DMS 273 treated with DMSO at 0.1 percent for 48 hours (cell line): ENCODE measurements at regions not wholly inside any gene's neighbourhood (a gene's known extent, or its start where the extent isn't known, plus 50 kb on each side); places are given as distances from the start of the nearest gene placed in this dataset.
"Not testable (repeated sequence)": the region's sequence is repeated elsewhere in the genome, so short reads cannot be mapped to it uniquely, and the experiment has no call there.

ENCODE experiments used
- DNase-seq: peaks from one replicate; lab custom pipeline; 2025; lab: John Stamatoyannopoulos, UW

DNA sequence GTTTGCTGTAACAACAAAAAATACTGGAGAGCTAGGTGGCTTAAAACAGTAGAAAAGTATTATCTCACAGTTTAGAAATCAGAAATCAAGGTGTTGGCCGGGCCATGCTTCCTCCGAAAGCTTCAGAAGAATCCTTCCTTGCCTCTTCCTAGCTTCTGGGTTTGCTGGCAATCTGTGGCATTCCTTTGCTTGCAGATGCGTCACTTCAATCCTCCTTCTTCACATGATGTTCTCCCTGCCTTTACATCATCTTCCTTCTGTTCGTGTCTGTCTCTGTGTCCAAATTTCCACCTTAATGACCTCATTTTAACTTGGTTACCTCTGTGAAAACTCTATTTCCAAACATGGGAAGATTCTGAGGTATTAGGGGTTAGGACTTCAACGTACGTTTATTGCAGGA is 90.4 kb upstream of the CHD1 start:
- DNase-seq, result no peak

DNA sequence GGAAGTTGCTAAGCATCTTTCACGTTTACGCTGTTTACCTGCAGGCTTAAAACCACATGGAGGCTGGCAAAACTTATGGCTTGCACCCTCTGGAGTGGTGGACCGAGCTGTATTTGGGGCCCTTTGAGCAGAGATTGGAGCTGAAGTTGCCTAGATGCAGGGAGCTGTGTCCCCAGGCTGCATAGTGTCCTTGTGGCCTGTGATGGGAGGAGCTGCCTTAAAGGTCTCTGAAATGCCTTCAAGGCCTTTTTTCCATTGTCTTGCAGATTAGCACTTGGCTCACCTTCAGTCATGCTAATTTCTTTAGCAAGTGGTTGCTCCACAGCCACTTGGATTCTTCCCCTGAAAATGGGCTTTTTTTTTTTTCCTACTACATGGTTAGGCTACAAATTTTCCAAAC is 81.5 kb upstream of the CHD1 start:
- DNase-seq, result no peak

DNA sequence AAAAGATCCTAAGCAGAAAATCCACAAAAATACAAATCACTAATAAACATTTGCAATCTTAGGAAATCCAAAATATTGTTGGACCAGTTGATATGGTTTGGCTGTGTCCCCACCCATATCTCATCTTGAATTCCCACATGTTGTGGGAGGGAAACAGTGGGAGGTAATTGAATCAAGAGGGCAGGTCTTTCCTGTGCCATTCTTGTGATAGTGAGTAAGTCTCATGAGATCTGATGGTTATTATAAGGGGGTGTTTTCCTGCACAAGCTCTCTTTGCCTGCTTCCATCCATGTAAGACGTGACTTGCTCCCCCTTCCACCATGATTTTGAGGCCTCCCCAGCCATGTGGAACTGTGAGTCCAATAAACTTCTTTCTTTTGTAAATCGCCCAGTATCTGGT is 79.2 kb upstream of the CHD1 start:
- not testable (repeated sequence) for DNase-seq

DNA sequence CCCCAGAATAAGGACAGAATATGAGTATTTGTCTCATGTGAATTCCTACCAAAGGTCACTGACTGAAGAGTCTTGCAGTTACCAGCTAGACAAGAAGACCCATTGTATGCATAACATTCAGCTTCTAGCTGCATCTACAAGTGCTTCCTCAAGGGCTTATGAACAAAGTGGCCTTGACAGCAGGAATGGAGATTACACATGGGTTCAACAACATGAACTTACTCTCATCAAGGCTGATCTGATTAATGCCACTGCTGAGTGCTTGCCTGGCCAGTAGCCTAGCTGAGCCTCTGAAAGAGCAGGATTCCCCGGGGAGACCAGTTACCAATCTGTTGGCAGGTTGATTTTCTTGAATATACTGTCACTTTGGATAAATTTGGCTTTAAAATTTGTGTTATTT is 76.7 kb upstream of the CHD1 start:
- DNase-seq, result no peak

DNA sequence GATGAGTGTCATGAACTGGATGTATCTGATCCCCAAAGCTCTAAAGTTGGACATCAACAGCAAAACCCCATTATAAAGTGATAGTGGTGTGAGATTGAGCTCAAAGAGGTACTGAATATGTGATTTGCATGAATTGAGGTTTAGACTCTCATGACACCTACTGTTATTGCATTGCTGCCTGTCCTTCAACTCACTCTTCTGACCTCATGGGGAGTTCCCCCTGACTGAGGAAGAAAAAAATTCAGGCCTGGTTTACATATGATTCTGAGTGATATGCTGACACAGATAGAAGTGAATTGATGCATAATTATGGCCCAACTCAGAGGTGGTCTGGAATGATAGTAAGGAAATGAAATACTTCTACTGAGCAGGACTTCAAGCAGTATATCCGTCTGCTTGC is 76.2 kb upstream of the CHD1 start:
- DNase-seq, result no peak

DNA sequence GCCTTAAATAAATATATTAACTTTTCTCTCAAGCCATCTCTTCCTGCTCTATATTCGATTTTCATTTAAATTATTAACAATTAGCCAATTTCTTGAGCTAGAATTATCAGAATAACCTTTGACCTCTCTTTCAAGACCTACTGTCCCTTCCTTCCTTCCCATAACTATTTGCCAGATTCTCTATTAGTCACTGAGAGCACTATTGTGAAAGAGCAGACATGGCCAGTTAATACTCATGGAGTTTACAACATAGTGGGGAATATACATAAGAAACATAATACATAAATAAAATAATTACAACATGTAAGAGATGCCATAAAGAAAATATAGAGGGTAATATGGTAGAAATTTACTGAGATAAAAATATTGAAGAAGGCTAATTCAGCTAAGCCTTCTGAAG is 72.1 kb upstream of the CHD1 start:
- DNase-seq, result no peak

DNA sequence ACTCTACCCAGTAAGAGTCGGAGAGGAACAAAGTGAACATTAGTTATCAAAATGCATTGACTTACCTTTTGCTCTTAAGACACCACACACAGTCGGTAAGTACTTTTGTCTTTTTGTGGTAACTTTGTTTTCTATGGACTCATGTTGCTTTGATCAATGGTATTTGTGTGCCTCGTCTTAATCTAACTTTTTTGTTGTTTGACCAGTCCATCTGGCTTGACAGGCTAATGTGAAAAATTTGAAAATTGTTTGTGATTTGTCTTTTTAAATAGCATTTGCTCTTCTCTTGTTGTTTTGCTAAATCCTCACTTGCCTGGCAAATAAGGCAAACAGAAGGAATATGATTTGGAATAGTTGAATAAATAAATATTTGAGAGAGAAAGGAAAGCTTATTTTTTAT is 71.4 kb upstream of the CHD1 start:
- no peak for DNase-seq

DNA sequence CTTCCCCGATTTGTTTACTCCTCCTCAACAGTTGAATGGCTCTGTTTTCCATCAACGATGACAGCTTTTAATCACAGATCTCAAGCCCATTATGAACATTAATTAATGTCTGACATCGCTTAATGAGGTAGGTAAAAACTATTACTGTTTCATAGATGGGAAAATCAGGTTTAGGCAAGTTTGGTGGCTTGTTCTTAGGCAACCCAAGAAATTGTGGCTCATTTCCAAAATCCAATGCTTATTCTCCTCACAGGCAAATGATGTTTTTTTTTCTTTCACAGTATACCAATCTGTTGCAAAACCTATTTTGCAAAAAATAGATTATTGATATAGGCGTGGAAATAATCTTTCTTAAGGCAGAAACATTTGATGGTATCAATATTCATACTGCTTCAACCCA is 70.8 kb upstream of the CHD1 start:
- no peak for DNase-seq

DNA sequence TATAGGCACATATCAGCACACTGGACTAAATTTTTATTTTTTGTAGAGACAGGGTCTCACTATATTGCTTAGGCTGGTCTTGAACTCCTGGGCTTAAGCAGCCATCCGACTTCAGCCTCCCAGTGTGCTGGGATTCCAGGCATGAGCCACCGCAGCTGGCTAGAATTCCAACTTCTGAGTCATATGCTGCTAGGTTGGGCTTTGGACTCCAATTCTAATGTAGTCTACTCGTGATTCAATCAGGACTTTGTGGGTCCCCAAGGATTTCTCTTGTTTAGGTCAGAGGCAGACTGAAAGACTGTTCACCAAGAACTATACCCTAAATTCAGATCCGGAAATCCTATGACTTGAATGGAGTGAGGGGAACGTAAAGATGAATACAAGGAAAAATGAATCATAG is 68.2 kb upstream of the CHD1 start:
- no peak for DNase-seq

DNA sequence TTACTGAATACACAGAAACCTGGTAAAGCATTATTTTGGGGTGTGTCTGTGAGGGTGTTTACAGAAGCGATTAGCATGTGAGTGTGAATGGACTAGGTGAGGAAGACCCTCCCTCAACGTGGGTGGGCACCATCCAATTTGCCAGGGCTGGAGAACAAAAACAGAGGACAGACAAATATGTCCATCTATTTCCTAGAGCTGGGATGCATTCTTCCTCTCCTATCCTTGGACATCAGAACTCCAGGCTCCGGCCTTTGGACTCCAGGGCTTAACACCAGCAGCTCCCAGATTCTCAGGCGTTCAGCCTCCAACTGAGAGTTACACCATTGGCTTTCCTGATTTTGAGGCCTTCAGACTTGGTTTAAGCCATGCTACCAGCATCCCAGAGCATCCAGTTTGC is 65.8 kb upstream of the CHD1 start:
- DNase-seq, result no peak

DNA sequence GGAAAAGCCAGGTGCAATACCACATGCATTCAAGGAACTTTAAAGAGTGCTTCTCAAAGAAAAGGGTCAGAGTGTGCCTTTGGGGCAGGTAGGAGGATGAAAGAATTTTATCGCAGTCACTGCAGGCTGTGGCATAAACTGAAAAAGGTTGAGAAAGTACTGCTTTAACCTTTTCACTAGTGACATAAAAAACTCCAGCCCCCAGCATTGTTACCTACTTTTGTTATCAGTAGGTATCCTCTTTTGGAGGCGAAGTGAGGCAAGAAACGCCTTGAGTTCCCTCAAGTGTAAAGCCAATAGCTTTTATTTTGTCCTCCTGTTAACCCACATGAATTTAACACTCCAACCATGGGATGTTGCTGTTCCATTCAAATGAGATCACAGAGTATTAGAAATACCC is 64.7 kb upstream of the CHD1 start:
- no peak for DNase-seq

DNA sequence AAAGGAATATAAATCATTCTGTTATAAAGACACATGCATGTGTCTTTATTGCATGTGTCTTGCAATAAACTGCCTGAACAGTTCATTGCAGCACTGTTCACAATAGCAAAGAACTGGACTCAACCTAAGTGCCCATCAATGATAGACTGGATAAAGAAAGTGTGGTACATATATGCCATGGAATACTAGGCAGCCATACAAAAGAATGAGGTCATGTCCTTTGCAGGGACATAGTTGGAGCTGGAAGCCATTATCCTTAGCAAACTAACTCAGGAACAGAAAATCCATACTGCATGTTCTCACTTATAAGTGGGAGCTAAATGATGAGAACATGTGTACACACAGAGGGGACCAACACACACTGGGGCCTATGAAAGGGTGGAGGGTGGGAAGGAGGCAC is 63.7 kb upstream of the CHD1 start:
- DNase-seq, result no peak

DNA sequence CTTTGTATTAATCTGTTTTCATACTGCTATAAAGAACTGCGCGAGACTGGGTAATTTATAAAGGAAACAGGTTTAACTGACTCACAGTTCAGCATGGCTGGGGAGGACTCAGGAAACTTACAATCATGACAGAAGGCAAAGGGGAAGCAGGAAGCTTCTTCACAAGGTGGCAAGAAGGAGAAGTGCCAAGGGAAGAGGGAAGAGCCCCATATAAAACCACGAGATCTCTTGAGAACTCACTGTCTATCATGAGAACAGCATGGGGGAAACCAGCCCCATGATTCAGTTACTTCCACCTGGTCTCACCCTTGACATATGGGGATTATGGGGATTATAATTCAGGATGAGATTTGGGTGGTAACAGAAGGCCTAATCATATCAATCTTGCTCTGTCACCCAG is 60.9 kb upstream of the CHD1 start:
- no peak for DNase-seq

DNA sequence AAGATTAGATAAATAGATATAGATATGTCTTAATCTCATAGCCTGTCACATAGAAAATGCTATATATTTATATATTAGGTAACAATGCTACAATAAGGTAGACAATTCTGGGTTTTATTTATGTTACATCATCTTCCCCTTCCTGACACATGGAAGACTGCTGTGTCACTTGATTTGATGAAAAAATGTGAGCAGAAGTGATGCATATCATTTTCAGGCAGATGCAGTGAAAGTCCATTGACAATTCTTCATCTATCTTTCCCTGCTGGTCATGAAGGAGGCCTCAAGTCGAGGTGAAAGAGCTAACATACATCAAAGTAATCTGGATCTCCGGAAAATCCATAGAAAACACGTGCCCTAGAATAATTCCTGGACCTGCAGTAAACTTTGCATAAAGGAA is 57.8 kb upstream of the CHD1 start:
- no peak for DNase-seq

DNA sequence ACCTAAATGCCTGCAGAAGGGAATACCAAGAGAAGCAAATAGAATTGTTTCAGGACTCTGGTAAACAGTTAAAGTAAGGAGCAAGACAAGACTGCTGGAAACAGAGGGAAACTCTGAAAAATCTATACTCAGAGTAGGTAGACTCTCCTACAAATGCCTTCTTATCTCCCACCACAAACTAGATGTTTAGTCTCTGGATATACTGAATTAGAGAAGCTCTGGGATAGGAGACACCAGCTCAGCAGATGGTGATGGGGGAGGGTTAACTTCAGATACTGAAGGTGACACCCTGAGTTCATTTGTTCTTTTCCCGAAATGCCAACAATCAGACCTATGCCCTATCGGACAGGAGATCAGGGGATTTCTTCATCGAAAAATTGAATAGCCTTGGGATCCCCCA is 54.1 kb upstream of the CHD1 start:
- DNase-seq, result no peak
